ENCODE measurements at regions not wholly inside any gene's neighbourhood (a gene's known extent, or its start where the extent isn't known, plus 50 kb on each side); places are given as distances from the start of the nearest gene placed in this dataset.

GRCh38 chr13:40123962-40124632 lies 468.6 kb downstream of the COG6 start:
- DNase-seq = no peak

- no peak for DNase-seq
Observed at GRCh38 chr13:40124633-40125015, 469.2 kb downstream of the COG6 start.

GRCh38 chr13:40125336-40125735 lies 469.9 kb downstream of the COG6 start:
- no peak for DNase-seq

GRCh38 chr13:40126306-40127085 lies 471.0 kb downstream of the COG6 start:
- no peak for DNase-seq

- no peak for DNase-seq
Observed at GRCh38 chr13:40127476-40127875, 472.0 kb downstream of the COG6 start.

- no peak for DNase-seq
Observed at GRCh38 chr13:40127925-40128324, 472.5 kb downstream of the COG6 start.

- DNase-seq = no peak
Observed at GRCh38 chr13:40129467-40129866, 474.0 kb downstream of the COG6 start.

- no peak for DNase-seq
Observed at GRCh38 chr13:40130871-40131636, 475.6 kb downstream of the COG6 start.

- no peak for DNase-seq
Observed at GRCh38 chr13:40132249-40132648, 476.8 kb downstream of the COG6 start.

- DNase-seq = no peak
Observed at GRCh38 chr13:40136896-40137295, 481.4 kb downstream of the COG6 start.

GRCh38 chr13:40137400-40137799 lies 481.9 kb downstream of the COG6 start:
- no peak for DNase-seq

GRCh38 chr13:40139896-40140520 lies 484.5 kb downstream of the COG6 start:
- no peak for DNase-seq

- no peak for DNase-seq
Observed at GRCh38 chr13:40141859-40142555, 486.5 kb downstream of the COG6 start.

- DNase-seq = no peak
Observed at GRCh38 chr13:40143106-40143505, 487.6 kb downstream of the COG6 start.

- no peak for DNase-seq
Observed at GRCh38 chr13:40143559-40143958, 488.1 kb downstream of the COG6 start.

- no peak for DNase-seq
Observed at GRCh38 chr13:40145139-40145538, 489.7 kb downstream of the COG6 start.

GRCh38 chr13:40146063-40146462 lies 490.6 kb downstream of the COG6 start:
- no peak for DNase-seq

- no peak for DNase-seq
Observed at GRCh38 chr13:40146611-40147117, 491.2 kb downstream of the COG6 start.

- no peak for DNase-seq
Observed at GRCh38 chr13:40148101-40148500, 492.6 kb downstream of the COG6 start.

- DNase-seq = no peak
Observed at GRCh38 chr13:40148742-40149141, 493.3 kb downstream of the COG6 start.

GRCh38 chr13:40149611-40150274 lies 494.3 kb downstream of the COG6 start:
- DNase-seq = no peak

- DNase-seq = no peak
Observed at GRCh38 chr13:40151673-40152072, 496.2 kb downstream of the COG6 start.
